Fibroblast of mammary gland (primary cell): ENCODE measurements at regions not wholly inside any gene's neighbourhood (a gene's known extent, or its start where the extent isn't known, plus 50 kb on each side); places are given as distances from the start of the nearest gene placed in this dataset.

ENCODE experiments used
- DNase-seq: peaks from one replicate; pipeline ENCODE4 v3.0.0-alpha.2; 2010; ENCODE audit warnings: low read depth
- H3K4me3 ChIP-seq: 2 replicates; pipeline ENCODE4 v1.5.1; 2011; ENCODE audit warnings: low read depth, mild to moderate bottlenecking, low read length, moderate library complexity; ENCODE audit not compliant: control insufficient read depth
- TF ChIP-seq, protein P1 (sequence below): conservative IDR thresholded peaks from 2 replicates; pipeline ENCODE4 v1.5.1; 2011; ENCODE audit warnings: low read depth, low read length, inconsistent platforms; ENCODE audit not compliant: control insufficient read depth, insufficient read depth

DNA sequence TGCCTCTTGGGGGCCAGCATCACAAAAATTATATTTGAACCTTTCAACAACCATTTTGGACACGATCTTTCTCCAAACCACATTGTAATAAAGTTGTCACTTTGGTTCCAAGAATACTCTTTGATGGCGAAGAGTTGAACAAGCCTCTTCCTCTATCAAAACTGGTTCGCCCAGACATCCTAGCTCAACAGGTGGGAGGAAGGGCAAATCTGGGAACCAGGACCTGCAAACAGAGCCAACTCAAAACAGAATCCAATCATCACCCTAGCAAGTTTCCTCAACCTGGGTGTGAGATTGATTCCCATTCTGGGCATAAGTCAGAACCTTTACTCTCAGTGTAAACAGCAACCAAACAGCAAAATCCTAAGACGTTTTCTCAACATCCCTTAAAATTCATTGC is 141.2 kb upstream of the RREB1 start:
- DNase-seq: no peak
- TF ChIP-seq, protein P1, sequence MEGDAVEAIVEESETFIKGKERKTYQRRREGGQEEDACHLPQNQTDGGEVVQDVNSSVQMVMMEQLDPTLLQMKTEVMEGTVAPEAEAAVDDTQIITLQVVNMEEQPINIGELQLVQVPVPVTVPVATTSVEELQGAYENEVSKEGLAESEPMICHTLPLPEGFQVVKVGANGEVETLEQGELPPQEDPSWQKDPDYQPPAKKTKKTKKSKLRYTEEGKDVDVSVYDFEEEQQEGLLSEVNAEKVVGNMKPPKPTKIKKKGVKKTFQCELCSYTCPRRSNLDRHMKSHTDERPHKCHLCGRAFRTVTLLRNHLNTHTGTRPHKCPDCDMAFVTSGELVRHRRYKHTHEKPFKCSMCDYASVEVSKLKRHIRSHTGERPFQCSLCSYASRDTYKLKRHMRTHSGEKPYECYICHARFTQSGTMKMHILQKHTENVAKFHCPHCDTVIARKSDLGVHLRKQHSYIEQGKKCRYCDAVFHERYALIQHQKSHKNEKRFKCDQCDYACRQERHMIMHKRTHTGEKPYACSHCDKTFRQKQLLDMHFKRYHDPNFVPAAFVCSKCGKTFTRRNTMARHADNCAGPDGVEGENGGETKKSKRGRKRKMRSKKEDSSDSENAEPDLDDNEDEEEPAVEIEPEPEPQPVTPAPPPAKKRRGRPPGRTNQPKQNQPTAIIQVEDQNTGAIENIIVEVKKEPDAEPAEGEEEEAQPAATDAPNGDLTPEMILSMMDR: no peak
- no peak overlapping the region for H3K4me3 ChIP-seq

DNA sequence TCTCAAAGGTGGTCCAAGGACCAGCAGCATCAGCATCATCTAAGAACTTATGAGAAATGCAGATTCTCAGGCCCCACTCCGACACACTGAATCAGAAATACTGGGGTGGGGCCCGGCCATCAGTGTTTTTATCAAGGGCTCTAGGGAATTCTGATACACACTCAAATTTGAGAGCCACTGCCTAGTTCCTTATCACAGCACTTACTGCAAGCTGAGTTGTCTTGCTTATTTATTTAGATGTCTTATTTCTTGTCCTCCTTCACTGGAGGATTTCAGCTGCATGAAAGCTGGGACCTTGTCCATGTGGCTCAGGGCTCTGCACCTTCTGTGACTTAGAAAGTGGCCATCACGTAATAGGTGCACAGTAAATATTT is 139.4 kb upstream of the RREB1 start:
- DNase-seq: no peak
- H3K4me3 ChIP-seq: no peak overlapping the region
- TF ChIP-seq, protein P1: no peak

DNA sequence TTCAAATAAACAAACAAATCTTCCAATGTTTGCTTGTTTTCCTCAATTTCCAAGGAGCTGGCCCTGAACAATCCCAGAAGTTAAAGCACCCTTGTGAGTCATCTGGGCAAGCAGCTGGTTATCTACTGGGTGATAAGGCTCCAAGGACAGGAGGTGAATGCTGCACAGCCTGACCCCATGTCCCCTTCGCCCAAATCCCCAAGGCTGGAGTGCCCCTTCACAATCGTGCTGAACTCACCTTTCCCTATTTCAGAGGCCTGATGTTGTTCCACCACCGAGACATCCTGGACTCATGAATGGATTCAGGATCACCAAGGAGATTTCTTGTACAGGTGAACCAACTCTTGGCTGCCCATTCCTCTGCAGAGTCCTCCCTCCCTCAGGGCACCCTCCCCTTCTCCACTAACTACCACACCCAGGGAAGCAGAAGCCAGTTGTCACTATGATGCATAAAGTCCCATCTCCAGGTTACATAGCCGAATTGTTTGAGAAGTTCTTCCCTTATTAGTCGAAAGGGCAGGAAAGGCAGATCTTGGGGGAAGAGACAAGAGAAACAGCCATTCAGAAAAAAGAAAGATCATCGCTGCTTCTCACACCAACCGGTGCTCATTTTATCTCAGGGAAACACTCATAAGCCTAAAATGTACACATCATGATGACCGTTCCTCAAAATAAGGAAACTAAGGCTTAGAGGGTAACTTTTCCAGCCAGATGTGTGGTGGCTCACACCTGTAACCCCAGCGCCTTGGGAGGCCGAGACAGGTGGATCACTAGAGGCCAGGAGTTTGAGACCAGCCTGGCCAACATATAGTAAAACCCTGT is 138.8 kb upstream of the RREB1 start:
- no peak overlapping the region for H3K4me3 ChIP-seq
- TF ChIP-seq, protein P1: no peak
- DNase-seq: no peak

DNA sequence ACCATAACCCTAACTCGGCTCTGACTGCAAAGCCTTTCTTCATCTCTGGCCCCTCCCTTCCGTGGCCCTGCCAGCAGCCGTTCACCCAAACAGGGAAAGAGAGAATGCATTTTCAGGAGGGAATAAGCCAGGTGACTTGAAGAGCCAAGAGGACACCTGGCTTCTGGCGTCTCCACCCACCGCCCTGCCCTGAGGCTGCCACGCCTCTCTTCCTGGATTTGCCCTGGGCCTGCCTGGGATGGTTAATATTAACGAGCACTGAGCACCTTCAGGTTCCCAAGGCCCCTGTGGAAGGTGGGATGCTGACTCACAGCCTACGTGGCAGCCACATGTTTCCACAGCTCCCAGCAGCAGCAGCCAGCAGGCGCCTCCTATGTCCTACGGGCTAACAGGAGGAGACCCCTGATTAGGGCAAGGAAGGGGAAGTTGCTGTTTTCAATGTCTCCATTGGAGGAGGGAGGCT is 138.0 kb upstream of the RREB1 start:
- no peak overlapping the region for H3K4me3 ChIP-seq
- DNase-seq: no peak
- TF ChIP-seq, protein P1: no peak

DNA sequence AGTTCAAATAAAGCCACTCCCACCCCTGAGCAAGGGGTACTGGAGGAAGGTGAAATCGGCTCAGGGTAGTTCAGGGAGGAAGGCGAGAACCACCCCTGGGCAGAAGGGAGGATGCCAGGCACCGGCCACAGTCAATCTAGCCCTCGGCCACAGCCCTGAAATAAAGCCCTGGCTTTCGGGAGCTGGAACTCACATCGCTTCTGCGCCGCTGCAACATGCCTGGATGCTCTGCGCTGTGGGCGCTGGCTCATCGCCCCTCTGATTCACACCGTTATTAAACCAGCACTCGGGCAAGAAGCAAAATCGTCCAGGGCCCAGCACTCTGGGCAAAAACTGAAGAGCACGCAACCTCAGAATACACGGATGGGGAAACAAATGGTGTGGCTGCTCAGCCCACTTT is 136.9 kb upstream of the RREB1 start:
- DNase-seq: no peak
- TF ChIP-seq, protein P1: no peak
- no peak overlapping the region for H3K4me3 ChIP-seq

DNA sequence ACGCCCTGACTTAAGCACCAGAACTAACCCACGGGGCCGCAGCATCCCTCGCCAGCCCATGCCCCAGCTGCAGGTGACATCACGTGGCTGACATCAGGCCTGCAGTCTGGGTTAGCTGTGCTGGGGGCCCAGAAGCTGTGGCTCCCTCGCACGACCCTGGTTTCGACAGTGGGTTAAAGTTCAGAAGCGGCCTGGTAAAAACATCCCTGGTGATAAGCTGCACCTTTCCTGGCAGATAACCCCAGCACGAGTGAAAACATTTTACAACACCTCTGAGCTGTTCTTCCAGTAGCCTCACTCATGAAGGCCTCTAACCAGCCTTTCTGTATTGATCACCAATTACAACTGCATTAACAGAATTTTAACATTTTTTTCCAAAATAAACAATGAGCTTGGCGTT is 136.4 kb upstream of the RREB1 start:
- DNase-seq: no peak
- H3K4me3 ChIP-seq: no peak overlapping the region
- TF ChIP-seq, protein P1: no peak

DNA sequence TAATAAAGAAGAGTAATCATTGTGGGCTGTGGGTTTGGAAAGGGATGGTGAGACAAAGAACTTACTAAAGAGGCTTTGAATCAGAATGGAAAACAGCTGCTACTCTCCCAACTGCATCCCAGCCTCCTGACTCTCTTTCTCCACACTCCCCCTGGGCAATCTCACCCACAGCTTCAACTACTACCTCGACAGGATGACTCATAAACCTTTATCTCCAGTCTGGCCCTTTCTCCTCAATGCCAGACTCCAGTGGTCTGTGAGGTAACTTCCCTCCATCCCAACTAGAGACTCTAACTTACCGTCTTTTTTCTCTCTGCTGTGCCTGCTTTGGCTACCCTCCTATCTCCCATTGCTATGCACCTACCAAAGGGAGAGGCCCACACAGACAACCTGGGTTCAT is 135.3 kb upstream of the RREB1 start:
- TF ChIP-seq, protein P1: no peak
- H3K4me3 ChIP-seq: no peak overlapping the region
- DNase-seq: peak; percentile 51
